ENCODE measurements at regions not wholly inside any gene's neighbourhood (a gene's known extent, or its start where the extent isn't known, plus 50 kb on each side); places are given as distances from the start of the nearest gene placed in this dataset.

GRCh38 chr4:24650849-24651640 is 66.7 kb upstream of the DHX15 start:
- in situ Hi-C loops (cut with MboI; ENCODE audit: low sequenced_read_pairs) = no loop called here
- TF ChIP-seq MXI1 (IDR thresholded peaks at IDR 0.05; ENCODE audit: borderline replicate concordance, low read depth, low read length) (no peak), CEBPB (IDR thresholded peaks at IDR 0.05; ENCODE audit: low read depth, low read length) (no peak), CTCF (conservative IDR thresholded peaks at IDR 0.05; ENCODE audit: low read depth, low read length) (no peak), MAZ (IDR thresholded peaks at IDR 0.05; ENCODE audit: borderline replicate concordance, low read depth, low read length) (no peak), FOS (IDR thresholded peaks at IDR 0.05; ENCODE audit: low read depth, low read length) (no peak), CHD1 (IDR thresholded peaks at IDR 0.05; ENCODE audit: low read depth, low read length) (no peak), RAD21 (IDR thresholded peaks at IDR 0.05; ENCODE audit: low read length) (no peak), NFE2L2 (IDR thresholded peaks at IDR 0.05; ENCODE audit: low read depth, low read length) (no peak), RFX5 (IDR thresholded peaks at IDR 0.05; ENCODE audit: low read depth, low read length) (no peak), MAFK (IDR thresholded peaks at IDR 0.05; ENCODE audit: low read depth, low read length) (no peak), POLR2A (IDR thresholded peaks at IDR 0.05; ENCODE audit: low read depth, low read length) (no peak), ELK1 (IDR thresholded peaks at IDR 0.05; ENCODE audit: borderline replicate concordance, low read depth, low read length) (no peak)
- Histone ChIP-seq H2BK120ac (ENCODE audit: low read depth, low read length) (no peak overlapping the region), H3K56ac (ENCODE audit: extremely low read depth, insufficient read depth, low read length) (no peak overlapping the region), H2AFZ (replicated peaks; ENCODE audit: low read length, poor library complexity) (peak overlapping the region; percentile 29), H2AK5ac (ENCODE audit: low read depth, low read length) (no peak overlapping the region), H3K79me1 (ENCODE audit: low read depth in 1 of 2, low read length in 2 of 2) (no peaks in the 10 kb centered on the region), H4K20me1 (ENCODE audit: insufficient read depth, low read length) (no peaks in the 10 kb centered on the region), H3K9me1 (ENCODE audit: insufficient read depth, low read length) (peaks cover 4% of the 10 kb centered on the region), H2BK15ac (ENCODE audit: low read depth, low read length) (no peak overlapping the region), H2BK20ac (ENCODE audit: low read depth, low read length) (no peak overlapping the region), H4K5ac (ENCODE audit: low read depth, low read length) (no peak overlapping the region), H3K4me2 (ENCODE audit: low read depth, low read length) (no peak overlapping the region), H3K23ac (ENCODE audit: low read depth, low read length) (no peak overlapping the region), H3K9me3 (ENCODE audit: control insufficient read depth, insufficient read depth, low read length) (no peaks in the 10 kb centered on the region; the same call in 1 of the 2 replicates), H3K27me3 (ENCODE audit: control insufficient read depth, insufficient read depth, low read length) (peaks cover 3% of the 10 kb centered on the region; the same call in 1 of the 2 replicates), H3K27ac (ENCODE audit: insufficient read depth, low read length) (no peak overlapping the region), H4K8ac (ENCODE audit: low read depth in 2 of 2, low read length in 2 of 2) (no peak overlapping the region), H4K91ac (ENCODE audit: insufficient read depth, low read depth, low read length) (no peak overlapping the region), H3K18ac (ENCODE audit: low read depth, low read length) (no peak overlapping the region), H3K4me3 (ENCODE audit: insufficient read depth, low read depth, low read length) (no peak overlapping the region), H3K36me3 (ENCODE audit: control insufficient read depth, insufficient read depth, low read length) (no peaks in the 10 kb centered on the region), H3K4ac (ENCODE audit: low read depth, low read length) (no peak overlapping the region), H3K4me1 (ENCODE audit: control insufficient read depth, insufficient read depth, low read length) (peaks cover 5% of the 10 kb centered on the region), H2AK9ac (replicated peaks; ENCODE audit: low read depth, low read length, poor library complexity) (no peak overlapping the region), H2BK5ac (ENCODE audit: low read depth, low read length, poor library complexity, severe bottlenecking) (no peak overlapping the region), H3K14ac (replicated peaks; ENCODE audit: low read depth, low read length) (no peak overlapping the region), H3K9ac (ENCODE audit: low read depth, low read length) (no peak overlapping the region)
- POLR2A ChIA-PET (ENCODE audit: unreplicated experiment) = no interaction called here
- CTCF ChIA-PET = interaction anchor here (0.6 kb wide), 2 partner anchors 9 to 23 kb away, joined by 4 to 7 read pairs; no protein-coding TSS in a partner anchor
- no TSS peak for BruUV-seq (replicated peaks)
- DNase-seq = no peak
- no CpG with 5 or more reads among the region's 2 CpGs for WGBS, 2 experiments (ENCODE audit: extremely low coverage in 2 of 2, insufficient read length in 1 of 2)
- peak; percentile 44; the same call in 1 of the 2 replicates for ATAC-seq (ENCODE audit: low read depth)
- intact Hi-C loops (cut with micrococcal nuclease) = no loop called here
- dilution Hi-C loops (cut with HindIII; ENCODE audit: low sequenced_read_pairs, unreplicated experiment) = no loop called here

All from IMR-90 (cell line).